PC-9 (cell line): ENCODE measurements at regions not wholly inside any gene's neighbourhood (a gene's known extent, or its start where the extent isn't known, plus 50 kb on each side); places are given as distances from the start of the nearest gene placed in this dataset.

Source experiments
- BruUV-seq: library from RNA; stranded (reverse); fragments of 400-500 nt; replicated peaks from 2 replicates; lab custom pipeline; 2021; lab: Mats Ljungman, UMichigan
- CTCF ChIA-PET: fragments of 300-600 bp; sonication (Branson Sonifier 250); formaldehyde crosslinking; loops from one replicate; lab custom pipeline; 2022; ENCODE audit warnings: antibody characterized with exemption; lab: Charles Lee
- POLR2A ChIA-PET: fragments of 300-600 bp; sonication (Branson Sonifier 250); formaldehyde crosslinking; loops from one replicate; lab custom pipeline; 2022; ENCODE audit warnings: antibody characterized with exemption; ENCODE audit not compliant: unreplicated experiment; lab: Charles Lee
- DNase-seq, 2 experiments: peaks; one replicate each; pipeline versions ENCODE4 v3.0.0 to v3.0.0-alpha.2; 2015 to 2022; ENCODE audit warnings: mixed read lengths in 1 of 2
- H2AFZ ChIP-seq: fragments of 200-600 bp; sonication (generic); 2 replicates; pipeline ENCODE4 v1.8.1; 2017; ENCODE audit warnings: antibody characterized with exemption
- H3F3A ChIP-seq: fragments of 200-600 bp; sonication (generic); 2 replicates; pipeline ENCODE4 v1.8.1; 2017; ENCODE audit warnings: antibody characterized with exemption, mild to moderate bottlenecking, low read depth; ENCODE audit not compliant: insufficient read depth
- H3K27ac ChIP-seq: fragments of 200-600 bp; sonication (generic); 2 replicates; pipeline ENCODE4 v1.6.1; 2016; ENCODE audit warnings: mixed run types
- H3K27me3 ChIP-seq: fragments of 200-600 bp; sonication (generic); 2 replicates; pipeline ENCODE4 v1.6.1; 2016; ENCODE audit warnings: low read depth, mixed run types; ENCODE audit not compliant: insufficient read depth
- H3K36me3 ChIP-seq: fragments of 200-600 bp; sonication (generic); 2 replicates; pipeline ENCODE4 v1.6.1; 2016; ENCODE audit warnings: low read depth, mixed run types
- H3K4me1 ChIP-seq: fragments of 200-600 bp; sonication (generic); replicated peaks from 2 replicates; pipeline ENCODE4 v1.6.1; 2016; ENCODE audit warnings: mixed run types; ENCODE audit not compliant: insufficient read depth
- H3K4me2 ChIP-seq: fragments of 200-600 bp; sonication (generic); 2 replicates; pipeline ENCODE4 v1.6.1; 2017; ENCODE audit warnings: mixed run types
- H3K4me3 ChIP-seq: fragments of 200-600 bp; sonication (generic); 2 replicates; pipeline ENCODE4 v1.6.1; 2016; ENCODE audit warnings: mixed run types
- H3K79me2 ChIP-seq: fragments of 200-600 bp; sonication (generic); 2 replicates; pipeline ENCODE4 v1.6.1; 2017; ENCODE audit warnings: low read depth, mixed run types
- H3K9me2 ChIP-seq: fragments of 200-600 bp; sonication (generic); 2 replicates; pipeline ENCODE4 v1.8.1; 2017; ENCODE audit warnings: mild to moderate bottlenecking; ENCODE audit not compliant: insufficient read depth
- H3K9me3 ChIP-seq: fragments of 200-600 bp; sonication (generic); 2 replicates; pipeline ENCODE4 v1.8.1; 2016; ENCODE audit warnings: low read depth; ENCODE audit not compliant: insufficient read depth
- H4K20me1 ChIP-seq: fragments of 200-600 bp; sonication (generic); 2 replicates; pipeline ENCODE4 v1.8.1; 2017; ENCODE audit not compliant: insufficient read depth
- CTCF ChIP-seq: fragments of 200-600 bp; sonication (generic); conservative IDR thresholded peaks from 2 replicates; pipeline ENCODE4 v1.6.1; 2017; ENCODE audit warnings: mixed run types, antibody characterized with exemption, mild to moderate bottlenecking, moderate library complexity
- EZH2 ChIP-seq: fragments of 200-600 bp; sonication (generic); IDR thresholded peaks from 2 replicates; pipeline ENCODE4 v1.8.0; 2017; ENCODE audit warnings: antibody characterized with exemption, low read depth
- intact Hi-C: fragments of 100-400 bp; cut with micrococcal nuclease; formaldehyde crosslinking; loops from one replicate; pipeline ENCODE4 v1.10.0; 2022; ENCODE audit not compliant: unreplicated experiment

- Histone ChIP-seq H3F3A (no peaks in the 10 kb centered on the region), H3K4me1 (no peaks in the 10 kb centered on the region), H3K79me2 (no peaks in the 10 kb centered on the region), H4K20me1 (no peaks in the 10 kb centered on the region), H3K36me3 (no peaks in the 10 kb centered on the region), H3K4me3 (no peak overlapping the region), H3K27me3 (no peaks in the 10 kb centered on the region), H3K9me2 (no peaks in the 10 kb centered on the region), H3K9me3 (no peaks in the 10 kb centered on the region), H3K27ac (no peak overlapping the region), H2AFZ (no peak overlapping the region; the same call in 1 of the 2 replicates), H3K4me2 (no peak overlapping the region)
- intact Hi-C loops = no loop called here
- no peak for DNase-seq
- ChIA-PET POLR2A (no interaction called here), CTCF (interaction anchor here (0.6 kb wide), 1 partner anchor 105 kb away, joined by 4 read pairs; no protein-coding TSS in a partner anchor)
- no TSS peak for BruUV-seq
- TF ChIP-seq CTCF (no peak), EZH2 (no peak)
These were observed 620.7 kb upstream of the ZNF385D start for GRCh38 chr3:22371607-22372291.

GRCh38 chr3:22372292-22373062, 621.5 kb upstream of the ZNF385D start:
- intact Hi-C loops = no loop called here
- BruUV-seq = no TSS peak
- H3K27me3 ChIP-seq = no peaks in the 10 kb centered on the region
- H3K9me2 ChIP-seq = no peaks in the 10 kb centered on the region
- no peaks in the 10 kb centered on the region for H3F3A ChIP-seq
- H2AFZ ChIP-seq = no peak overlapping the region
- TF ChIP-seq EZH2 = no peak
- TF ChIP-seq CTCF = no peak
- no peaks in the 10 kb centered on the region for H3K36me3 ChIP-seq
- no peaks in the 10 kb centered on the region for H3K4me1 ChIP-seq
- H3K4me3 ChIP-seq = no peak overlapping the region
- no peak overlapping the region for H3K27ac ChIP-seq
- H3K79me2 ChIP-seq = no peaks in the 10 kb centered on the region
- no peaks in the 10 kb centered on the region for H4K20me1 ChIP-seq
- no peak for DNase-seq
- ChIA-PET CTCF (interaction anchor here (0.6 kb wide), 1 partner anchor 106 kb away, joined by 4 read pairs; no protein-coding TSS in a partner anchor), POLR2A (no interaction called here)
- H3K9me3 ChIP-seq = no peaks in the 10 kb centered on the region
- no peak overlapping the region for H3K4me2 ChIP-seq

- Histone ChIP-seq H3K36me3 (no peaks in the 10 kb centered on the region), H4K20me1 (no peaks in the 10 kb centered on the region), H3K27ac (no peak overlapping the region), H3K9me3 (no peaks in the 10 kb centered on the region), H3K4me2 (no peak overlapping the region), H2AFZ (no peak overlapping the region), H3K79me2 (no peaks in the 10 kb centered on the region), H3K9me2 (no peaks in the 10 kb centered on the region), H3K27me3 (no peaks in the 10 kb centered on the region), H3K4me3 (no peak overlapping the region), H3F3A (no peaks in the 10 kb centered on the region), H3K4me1 (no peaks in the 10 kb centered on the region)
- BruUV-seq = no TSS peak
- intact Hi-C loops = no loop called here
- POLR2A ChIA-PET = no interaction called here
- DNase-seq = no peak
- TF ChIP-seq CTCF = no peak
- TF ChIP-seq EZH2 = no peak
- CTCF ChIA-PET = no interaction called here
These were observed 622.2 kb upstream of the ZNF385D start for GRCh38 chr3:22373182-22373581.
